ENCODE measurements at regions not wholly inside any gene's neighbourhood (a gene's known extent, or its start where the extent isn't known, plus 50 kb on each side); places are given as distances from the start of the nearest gene placed in this dataset.

DNA sequence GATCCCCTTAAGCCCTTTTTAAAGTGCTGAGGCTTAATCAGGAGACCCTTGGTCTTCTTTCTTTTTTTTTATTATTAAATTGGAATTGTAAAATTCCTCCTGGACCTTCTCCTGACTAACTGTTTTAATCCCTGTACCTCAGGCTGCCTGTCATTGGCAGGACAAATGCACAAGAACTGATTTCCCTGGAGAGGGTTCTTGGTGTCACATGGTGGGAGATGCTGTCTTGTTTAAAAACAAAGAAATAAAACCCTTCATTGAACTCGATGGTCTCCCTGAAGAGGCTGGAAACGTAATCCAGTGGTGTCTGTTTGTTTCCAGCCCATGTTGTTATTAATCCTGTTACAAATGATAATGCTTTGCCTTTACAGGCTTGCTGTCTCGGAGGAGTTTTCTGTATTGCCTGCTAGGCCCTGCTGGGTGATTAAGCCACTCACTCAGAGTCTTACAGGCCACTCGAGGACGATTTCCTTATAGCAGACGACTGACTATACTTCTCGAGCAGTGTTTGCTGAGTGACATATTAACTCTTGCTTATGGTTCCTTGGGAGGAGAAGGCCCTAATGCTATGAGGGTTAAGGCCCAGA lies 100.5 kb upstream of the MGAT5 start:
- DNase-seq = no peak

DNA sequence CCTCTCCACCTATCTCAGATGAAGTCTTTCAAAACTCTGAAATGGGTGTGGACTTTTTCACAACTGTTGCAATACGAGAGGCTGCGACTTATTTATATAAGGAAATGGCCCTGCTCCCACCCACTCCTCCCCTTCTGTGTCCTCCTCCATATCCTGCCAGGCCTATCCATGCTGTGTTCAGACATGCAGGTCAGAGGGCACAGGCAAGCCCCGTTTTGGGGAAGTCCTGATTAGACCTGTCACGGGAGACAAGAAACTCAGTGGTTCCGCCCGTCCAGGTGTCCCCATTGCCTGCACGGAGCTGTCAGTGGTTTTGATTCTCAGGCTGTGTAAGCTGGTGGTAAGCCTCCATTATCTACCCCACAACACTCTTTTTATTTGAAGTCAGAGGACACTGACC lies 99.6 kb upstream of the MGAT5 start:
- no peak for DNase-seq

DNA sequence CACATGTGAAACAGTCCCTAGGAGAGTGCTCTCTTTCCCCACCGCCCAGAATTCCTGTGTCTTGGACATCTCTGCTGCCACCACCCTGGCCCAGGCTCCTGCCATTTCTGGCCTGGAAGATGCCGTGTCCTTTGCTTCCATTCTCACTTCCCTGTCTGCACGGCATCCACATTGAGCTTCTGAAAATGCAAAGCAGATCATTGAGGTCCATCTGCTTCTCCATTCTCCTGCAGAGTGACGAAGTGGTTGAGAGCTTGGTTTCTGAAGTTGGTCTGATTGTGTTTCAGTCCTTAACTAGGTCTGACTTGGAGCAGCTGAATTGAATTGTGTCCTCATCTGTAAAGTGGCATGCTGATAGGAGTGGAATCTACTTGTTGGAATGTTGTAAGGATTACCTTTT lies 98.7 kb upstream of the MGAT5 start:
- no peak for DNase-seq

DNA sequence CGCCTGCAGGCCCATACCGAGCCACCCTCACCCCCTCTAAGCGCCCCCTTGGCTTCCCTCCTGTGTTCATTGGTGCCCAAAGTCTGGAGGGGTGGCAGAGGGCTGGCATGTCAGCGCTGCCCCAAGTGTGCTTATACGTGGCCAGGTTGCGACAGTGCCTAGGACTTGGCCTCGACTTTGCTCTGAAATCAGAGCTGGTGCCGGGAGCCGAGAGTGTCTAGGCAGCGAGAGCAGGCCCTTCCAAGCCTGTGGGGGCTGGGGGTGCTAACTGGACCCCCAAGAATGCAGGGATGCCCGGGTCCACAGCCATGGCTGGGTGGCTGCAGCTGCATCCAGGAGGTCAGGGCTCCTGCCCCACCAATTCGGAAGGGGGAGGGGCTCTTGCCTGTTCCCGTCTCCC lies 95.6 kb upstream of the MGAT5 start:
- DNase-seq = no peak

DNA sequence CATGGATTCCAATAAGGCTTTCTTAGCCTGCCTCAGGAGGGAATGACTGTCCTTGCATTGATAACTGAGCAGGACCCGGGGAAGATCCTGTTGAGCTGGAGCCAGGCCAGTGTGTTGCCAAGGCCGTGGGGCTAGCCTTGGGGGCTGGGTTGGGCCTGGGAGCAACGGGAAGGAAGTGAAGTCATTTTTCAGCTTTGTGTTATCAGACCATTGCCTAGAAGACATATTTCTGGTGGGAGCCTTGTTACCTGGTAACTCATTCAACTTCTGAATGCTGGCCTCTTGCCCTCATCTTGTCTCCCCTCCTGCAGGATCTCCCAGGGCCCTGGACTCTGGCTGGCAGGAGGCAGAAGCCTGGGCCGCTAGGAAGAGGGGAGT lies 92.7 kb upstream of the MGAT5 start:
- no peak for DNase-seq

DNA sequence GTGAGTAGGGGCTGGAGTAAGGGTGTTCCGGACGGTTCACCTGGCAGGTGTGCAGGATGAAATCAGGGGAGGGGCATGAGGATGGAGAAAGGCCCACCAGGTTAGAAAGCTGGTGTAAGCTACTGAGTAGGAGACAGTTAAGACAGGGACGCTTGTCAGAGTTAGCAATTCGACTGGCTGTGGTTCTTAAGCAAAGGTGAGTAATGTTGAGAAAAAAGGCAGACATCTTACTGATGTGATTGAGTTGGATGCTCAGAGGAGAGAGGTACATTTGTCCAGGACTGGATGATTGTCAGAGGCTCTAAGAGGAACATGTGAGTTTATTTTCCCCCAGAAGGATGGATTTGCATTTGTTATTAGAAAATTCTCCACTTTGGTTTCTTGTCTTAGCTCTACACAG lies 90.5 kb upstream of the MGAT5 start:
- no peak for DNase-seq

DNA sequence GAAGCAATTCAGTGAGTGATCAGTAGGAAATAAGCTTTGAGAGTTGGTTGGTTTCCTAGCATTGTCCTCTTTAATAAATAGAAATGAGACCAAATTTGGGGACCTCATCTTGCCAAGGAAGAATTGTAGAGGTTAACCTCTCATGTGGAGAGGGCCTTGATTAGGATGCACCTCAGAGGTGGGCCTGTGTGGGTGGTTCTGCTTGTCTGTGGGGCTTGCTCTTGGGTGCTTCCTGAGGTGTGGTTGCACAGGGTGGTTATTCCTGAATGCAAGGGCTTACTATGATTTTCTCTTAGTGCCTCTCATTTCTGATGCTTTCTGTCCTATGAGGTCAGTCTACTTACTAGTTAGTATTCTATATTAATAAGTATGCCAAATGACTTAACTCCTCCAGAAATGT lies 89.6 kb upstream of the MGAT5 start:
- no peak for DNase-seq

DNA sequence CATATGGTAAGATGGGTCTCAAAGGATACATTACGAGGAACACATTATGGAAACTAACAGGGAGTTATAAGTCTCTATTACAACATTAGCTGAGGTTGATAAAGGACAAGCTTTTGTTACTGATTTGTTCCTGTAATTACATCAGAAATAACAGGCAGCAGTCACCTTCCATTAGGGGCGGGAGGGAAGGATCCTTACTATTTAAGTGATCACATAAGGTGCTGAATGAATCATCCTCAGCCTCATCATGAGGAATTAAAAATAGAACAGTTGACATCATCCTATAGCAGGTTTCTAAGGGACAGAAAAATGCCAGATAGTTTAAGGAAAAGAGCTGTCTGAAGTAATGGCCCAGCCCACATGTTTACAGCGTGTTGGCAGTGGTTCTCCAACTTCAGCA lies 86.9 kb upstream of the MGAT5 start:
- no peak for DNase-seq

DNA sequence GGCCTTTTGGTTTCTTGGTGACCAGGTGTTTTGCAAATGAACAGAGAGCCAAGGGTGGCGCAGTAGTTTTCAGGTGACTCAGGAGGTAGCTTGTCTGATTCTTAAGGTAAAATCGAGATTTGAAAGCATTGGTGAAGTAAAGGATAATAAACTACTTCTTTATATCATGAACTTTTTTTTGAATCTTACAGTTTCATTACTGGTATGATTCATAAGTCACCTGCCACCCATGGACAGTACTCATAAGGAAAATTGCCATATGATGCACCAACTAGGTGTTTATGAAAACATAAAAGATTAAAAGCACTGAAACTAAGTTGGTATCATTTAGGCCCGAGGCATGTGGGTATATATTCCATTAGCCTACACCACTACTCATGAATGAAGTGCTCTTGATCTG lies 84.1 kb upstream of the MGAT5 start:
- no peak for DNase-seq

DNA sequence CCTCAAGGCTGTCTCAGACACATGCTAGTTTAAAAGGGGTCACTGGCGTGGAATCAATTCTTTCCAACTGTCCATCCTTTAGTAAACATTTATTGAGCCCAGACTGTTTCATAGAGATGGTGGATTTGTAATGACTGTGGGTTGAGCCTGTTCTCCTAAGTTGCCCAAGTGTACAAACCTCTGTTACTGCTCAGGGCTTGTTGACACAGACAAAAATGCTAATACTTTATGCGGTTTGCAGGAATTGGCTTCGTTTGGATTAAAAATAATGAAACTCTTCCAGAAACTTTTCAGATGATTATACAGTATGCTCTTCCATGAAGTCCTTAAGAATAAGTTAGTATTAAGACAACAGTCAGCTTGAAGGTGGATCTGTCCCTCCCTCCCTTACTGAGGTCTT lies 83.6 kb upstream of the MGAT5 start:
- DNase-seq = no peak

DNA sequence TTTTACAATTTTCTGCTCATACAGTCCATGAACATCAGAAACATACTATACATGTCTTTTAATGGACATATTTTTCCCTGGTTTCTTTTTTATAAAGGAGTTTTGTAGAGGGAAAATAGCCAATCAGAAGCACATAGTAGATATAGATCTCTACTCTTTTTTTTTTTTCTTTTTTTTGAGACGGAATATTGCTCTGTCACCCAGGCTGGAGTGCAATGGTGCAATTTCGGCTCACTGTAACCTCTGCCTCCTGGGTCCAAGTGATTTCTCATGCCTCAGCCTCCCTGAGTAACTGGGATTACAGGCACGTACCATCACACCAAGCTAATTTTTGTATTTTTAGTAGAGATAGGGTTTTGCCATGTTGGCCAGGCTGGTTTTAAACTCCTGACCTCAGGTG lies 83.2 kb upstream of the MGAT5 start:
- no peak for DNase-seq

DNA sequence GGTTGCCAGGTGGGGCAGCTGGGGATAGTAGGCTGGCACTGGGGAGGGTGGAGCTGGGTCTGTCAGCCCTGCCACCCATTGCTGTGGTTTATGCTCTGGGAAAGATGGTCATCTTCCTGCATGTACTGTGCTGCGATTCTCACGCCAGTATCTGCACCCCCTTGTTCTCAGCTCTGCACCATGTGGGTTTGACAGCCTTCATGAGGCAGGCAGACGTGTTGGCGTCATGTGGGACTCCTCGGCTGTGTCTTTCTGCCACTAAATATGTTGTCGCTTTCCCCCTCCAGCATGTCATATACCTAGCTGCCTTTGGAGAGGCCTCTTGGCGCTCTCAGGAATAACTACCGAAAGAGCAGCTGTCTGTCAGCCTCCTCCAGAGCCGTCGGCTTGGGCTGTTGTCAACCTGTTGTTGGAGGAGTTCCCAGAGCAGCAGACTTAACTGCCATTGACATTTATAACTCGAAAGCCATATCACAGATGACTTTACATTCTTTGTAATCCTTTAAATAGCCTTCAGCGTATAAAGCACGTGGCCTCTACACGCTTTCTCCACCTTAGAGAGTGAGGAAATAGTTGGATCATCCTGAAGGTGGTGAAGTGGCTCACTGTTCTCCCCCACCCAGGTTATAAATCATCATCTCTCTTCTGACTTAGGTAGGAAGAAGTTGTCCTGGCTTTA lies 80.4 kb upstream of the MGAT5 start:
- DNase-seq = no peak

DNA sequence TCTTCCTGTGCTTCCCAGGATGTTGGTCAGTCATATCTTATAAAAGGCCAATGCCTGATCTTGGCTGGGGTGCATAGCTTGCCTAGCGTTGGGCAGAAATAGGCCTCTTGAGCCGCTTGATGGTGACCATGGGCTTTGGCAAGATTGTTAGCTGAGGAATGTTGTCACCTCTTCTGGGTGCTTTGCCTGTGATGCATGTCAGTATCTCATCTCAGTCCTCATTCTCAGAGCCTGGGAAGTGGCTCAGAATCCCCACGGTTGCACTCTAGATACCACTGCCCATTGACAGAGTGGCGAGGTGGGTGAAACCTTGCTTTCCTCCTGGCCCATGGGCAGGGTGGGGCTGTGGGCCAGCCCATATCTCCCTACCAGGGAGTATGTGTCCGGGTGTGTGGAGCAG lies 79.2 kb upstream of the MGAT5 start:
- DNase-seq = no peak

DNA sequence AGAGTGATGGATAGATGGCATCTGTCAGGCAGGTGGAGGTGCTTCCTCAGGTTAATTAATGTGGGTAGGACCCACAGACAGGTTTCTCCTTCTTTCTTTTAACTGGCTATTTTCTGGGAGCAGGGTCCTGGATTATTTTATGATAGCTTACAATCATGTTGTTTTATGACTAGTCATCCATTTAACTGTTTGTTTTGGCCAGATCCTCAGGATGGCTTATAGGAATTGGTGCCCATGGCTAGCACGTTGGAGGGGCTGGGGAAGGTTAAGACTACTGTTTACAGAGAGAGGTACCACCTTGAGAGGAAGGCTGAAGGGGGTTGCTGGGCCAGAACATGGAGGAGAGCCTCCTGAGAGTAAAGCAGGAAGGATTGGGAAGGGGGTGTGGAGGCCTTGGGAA lies 78.0 kb upstream of the MGAT5 start:
- no peak for DNase-seq

DNA sequence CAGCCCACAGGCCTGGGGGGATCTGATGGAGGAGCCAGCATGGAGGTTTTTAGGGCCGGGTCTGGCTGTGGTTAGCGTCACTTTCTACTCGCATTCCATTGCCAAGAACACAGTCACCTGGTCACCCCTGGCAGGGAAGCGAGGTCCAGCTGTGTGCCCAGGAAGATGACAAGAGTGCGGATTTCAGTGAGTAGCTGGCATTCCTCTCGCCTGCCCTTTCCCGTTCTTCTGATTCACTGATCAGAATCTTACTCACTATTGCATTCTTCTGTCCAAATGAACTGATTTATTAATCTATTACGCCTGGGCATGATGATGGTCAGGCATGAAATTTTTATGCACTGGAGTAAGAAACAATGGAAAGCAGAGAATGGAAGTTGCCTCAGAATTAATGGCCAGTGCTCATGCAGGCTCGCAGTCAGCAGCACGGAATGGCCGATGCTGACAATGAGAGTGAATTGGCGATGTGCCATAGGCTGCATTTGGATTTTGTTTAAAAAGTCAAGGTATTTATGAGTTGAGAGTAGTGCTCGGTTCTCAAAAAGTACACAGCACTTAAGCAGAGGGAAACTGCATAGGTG lies 76.4 kb upstream of the MGAT5 start:
- no peak for DNase-seq

DNA sequence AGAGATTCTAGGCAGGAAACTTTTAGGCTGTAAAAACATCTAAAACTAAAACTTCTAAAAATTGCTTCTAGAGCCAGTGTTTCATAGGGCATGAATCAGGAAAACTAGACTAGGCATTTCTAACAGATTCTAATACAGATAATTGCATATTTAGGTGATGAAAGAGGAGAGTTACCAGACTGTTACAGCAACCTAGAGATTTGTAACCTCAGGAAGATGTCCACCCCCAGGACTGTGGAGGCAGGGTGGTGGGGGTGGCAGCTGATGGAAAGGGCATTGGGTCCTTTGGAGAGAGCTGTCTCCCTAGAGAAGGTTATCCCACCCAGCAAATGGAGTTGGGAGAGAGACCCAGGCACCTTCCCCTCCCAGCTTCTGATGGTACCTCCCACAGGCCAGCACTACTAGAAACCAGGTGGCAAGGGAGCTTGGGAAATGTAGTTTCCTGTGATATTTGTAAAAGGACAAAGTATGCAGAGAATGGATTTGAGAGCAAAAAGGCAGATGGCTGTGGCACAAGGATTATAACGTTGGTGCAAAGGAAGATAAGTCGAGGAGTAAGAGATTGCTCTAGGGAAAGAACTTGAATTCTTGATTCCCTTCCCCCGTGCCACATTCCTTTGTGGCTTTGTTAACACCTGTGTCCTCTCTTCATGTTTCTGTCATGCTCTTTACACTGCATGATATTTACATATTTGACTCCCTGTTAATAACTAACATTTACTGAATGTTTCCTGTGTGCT lies 75.6 kb upstream of the MGAT5 start:
- DNase-seq = peak; percentile 28

DNA sequence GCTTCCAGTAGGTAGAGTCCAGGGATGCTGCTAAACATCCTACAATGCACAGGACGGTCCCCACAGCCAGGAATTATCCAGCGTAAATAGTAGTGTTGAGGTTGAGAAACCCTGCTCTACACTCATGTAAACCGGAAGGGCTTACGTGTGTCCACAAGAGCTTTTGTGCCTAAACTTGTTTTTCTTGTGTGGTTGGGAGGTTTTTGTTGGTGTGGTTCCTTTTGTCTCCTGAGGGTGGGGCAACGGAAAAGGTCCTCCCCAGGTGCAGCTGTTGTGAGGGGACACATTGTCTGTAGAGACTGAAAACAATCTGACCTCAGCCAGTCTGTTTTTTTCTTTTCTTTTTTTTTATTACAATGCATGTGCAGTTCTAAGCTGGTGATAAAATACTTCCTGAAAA lies 72.7 kb upstream of the MGAT5 start:
- DNase-seq = peak; percentile 73

DNA sequence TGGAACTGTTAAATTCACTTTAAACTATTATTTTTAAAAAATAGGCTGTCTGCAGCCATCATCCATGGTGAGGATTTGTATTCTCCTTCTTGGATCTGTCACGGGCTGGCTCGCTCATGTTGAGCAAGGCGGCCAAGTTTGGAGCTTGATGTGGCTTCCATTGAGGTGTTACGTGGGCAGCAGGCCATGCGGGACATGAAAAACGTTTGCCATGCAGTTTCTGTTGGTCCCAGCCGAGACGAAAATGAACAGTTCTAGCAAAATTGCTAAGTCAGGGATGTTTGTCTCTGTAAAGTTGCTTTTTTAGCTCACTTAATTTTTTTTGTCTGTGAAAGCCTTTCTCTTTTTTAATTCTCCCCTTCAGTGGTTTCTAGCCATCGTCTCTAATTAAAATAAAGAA lies 70.2 kb upstream of the MGAT5 start:
- DNase-seq = no peak

DNA sequence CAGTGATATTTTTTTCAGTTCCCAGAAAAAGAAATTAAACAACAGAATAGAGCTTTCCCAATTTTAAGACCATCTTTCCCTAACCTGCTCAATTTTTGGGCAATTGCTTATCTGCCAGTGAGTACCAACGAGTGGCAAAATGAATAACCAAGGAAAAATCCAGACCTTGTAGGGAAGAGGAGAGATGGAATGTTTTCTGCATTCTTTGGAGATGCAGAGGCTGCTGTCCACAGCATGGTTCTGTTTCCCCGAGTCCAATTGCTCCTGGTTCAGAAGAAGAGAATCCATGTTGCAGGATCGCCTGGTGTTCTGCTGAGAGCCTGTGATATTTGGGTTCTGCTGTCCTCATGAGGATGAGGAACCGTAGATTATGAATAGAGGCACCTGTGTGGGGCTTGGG lies 68.2 kb upstream of the MGAT5 start:
- DNase-seq = no peak

DNA sequence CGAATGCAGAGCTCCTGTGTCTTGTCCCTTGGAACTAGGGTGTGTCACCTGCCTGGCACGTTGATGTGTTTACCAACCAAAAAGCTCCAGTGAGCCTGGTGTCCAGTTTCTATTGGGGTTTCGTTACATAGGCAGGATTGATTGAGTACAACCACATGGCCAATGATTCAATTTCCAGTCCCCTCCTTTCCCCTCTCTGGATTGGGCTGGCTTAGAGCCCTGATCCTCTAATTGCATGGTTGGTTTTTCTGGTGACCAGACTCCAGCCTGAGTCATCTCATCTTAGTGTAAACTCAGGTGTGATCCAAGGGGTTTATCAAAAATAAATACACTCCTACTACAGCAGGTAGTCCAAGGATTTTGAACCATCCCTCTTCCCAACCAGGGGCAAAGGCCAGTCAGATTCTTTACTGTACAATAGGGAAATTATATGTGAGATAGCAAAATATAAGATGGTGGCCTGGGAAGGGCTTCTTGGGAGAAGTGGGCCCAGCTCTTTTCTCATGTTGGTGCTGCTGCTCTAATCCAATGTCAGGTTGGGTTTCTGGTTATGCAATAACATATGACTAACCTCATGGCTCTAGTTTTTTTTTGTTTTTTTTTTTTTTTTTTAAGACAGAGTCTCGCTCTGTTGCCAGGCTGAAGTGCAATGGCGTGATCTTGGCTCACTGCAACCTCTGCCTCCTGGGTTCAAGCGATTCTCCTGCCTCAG lies 64.7 kb upstream of the MGAT5 start:
- no peak for DNase-seq

DNA sequence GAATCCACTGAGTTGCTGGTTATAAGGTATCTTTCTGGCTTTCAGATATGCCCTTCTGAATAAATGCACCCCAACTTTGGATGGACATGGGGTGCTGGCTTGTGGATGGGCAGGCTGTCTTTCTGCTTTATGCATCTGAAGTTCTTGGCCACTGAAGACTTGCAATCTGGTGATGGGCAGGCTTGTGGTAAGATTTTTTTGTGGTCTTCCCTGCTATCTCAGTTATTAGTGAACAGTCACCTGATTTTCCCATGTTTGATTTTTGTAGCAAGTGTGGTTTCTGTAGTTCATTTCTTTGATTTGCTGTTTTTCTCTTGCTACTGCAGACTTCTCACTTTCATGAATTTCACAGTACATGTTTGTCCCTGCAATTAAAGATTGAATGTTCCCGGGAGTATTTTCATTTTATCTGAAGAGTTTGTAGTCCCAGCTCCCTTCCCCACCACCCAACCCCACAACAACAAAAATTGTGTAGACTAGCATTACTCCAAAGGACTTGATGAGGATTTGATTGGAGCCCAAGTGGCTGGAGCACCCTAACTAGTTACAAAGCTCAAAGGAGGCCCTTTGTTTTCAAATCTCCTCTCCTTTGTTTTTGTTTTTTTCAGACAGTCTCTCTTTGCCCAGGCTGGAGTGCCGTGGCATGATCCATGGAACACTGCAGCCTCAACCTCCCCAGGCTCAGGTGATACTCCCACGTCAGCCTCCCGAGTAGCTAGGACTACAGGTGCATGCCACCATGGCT lies 63.6 kb upstream of the MGAT5 start:
- no peak for DNase-seq

DNA sequence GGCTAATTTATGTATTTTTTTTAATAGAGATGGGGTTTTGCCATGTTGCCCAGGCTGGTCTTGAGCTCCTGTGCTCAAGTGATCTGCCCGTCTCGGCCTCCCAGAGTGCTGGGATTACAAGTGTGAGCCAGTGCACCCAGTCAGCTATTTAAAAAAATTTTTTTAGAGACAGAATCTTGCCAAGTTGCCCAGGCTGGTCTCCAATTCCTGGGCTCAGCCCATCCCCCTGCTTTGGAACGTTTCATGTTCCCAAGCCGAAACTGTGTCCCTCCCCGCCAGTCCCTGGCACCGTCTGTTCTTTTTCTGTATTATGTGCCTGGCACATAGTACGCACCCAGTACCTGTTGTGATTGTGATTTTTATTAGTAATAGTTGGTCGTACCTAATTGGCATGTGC lies 63.1 kb upstream of the MGAT5 start:
- DNase-seq = no peak

DNA sequence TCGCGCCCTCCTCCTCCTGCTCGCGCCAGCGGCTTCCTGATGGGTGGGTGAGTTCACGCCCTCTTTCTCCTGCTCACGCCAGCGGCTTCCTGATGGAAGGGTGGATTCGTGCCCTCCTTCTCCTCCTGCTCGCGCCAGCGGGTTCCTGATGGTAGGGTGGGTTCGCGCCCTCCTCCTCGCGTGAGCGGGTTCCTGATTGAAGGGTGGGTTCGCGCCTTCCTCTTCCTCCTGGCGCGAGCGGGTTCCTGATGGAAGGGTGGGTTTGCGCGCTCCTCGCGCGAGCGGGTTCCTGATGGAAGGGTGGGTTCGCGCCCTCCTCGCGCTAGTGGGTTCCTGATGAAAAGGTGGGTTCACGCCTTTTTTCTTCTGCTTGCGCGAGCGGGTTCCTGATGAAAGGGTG lies 62.0 kb upstream of the MGAT5 start:
- no peak for DNase-seq

Measured in CD4-positive, alpha-beta T cell treated with Interleukin-21 for 1 hour (primary cell).